ENCODE measurements at regions not wholly inside any gene's neighbourhood (a gene's known extent, or its start where the extent isn't known, plus 50 kb on each side); places are given as distances from the start of the nearest gene placed in this dataset.

DNA sequence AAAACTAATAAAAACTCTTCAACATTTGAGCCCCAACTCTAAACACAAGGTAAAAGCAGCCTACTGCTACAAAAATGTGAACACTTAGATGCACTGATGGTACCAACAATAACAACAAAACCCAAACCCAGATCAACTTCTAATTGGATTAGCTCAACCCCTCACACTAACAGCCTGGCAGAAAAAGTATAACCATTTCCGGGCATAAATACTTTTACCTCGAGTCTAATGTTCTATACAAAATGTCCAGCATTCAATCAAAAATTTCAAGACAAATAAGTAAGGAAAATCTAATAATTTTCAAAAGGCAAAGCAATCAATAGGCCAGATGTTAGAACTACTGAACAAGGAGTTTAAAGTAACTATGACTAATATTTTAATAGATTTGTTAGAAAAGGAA is 303.3 kb downstream of the ARRDC4 start:
- TF ChIP-seq POLR2A (IDR thresholded peaks at IDR 0.05) (no peak), CTCF (IDR thresholded peaks at IDR 0.05) (no peak)

All from gastroesophageal sphincter (tissue), 3 donors.